Liver (tissue), 3 donors: ENCODE measurements at regions not wholly inside any gene's neighbourhood (a gene's known extent, or its start where the extent isn't known, plus 50 kb on each side); places are given as distances from the start of the nearest gene placed in this dataset.

Experiments used
- ATF3 ChIP-seq: IDR thresholded peaks from 2 replicates; pipeline ENCODE4 v1.6.1; 2016; ENCODE audit warnings: antibody characterized with exemption
- CTCF ChIP-seq: fragments of 150-350 bp; IDR thresholded peaks from 2 replicates; pipeline ENCODE4 v1.5.1; 2017; ENCODE audit warnings: improper control_type of control experiment, low read depth, low read length; ENCODE audit not compliant: missing input control
- FOXA1 ChIP-seq: IDR thresholded peaks from 2 replicates; pipeline ENCODE4 v1.6.1; 2016; ENCODE audit warnings: antibody characterized with exemption
- GABPA ChIP-seq, 2 donors: IDR thresholded peaks in 1 of 2; conservative IDR thresholded peaks in 1 of 2; 2 replicates each; pipeline ENCODE4 v1.6.1; 2016; ENCODE audit warnings: antibody characterized with exemption in 2 of 2, mild to moderate bottlenecking in 1 of 2, moderate library complexity in 1 of 2
- MAX ChIP-seq: IDR thresholded peaks from 2 replicates; pipeline ENCODE4 v1.6.1; 2016; ENCODE audit warnings: antibody characterized with exemption
- NR2F2 ChIP-seq: IDR thresholded peaks from 2 replicates; pipeline ENCODE4 v1.6.1; 2016; ENCODE audit warnings: antibody characterized with exemption
- RAD21 ChIP-seq, 2 donors: IDR thresholded peaks; 2 replicates each; pipeline ENCODE4 v1.6.1; 2016; ENCODE audit warnings: antibody characterized with exemption in 2 of 2, mild to moderate bottlenecking in 2 of 2
- REST ChIP-seq: IDR thresholded peaks from 2 replicates; pipeline ENCODE4 v1.6.1; 2016; ENCODE audit warnings: antibody characterized with exemption, mild to moderate bottlenecking
- TAF1 ChIP-seq: conservative IDR thresholded peaks from 2 replicates; pipeline ENCODE4 v1.6.1; 2016; ENCODE audit warnings: antibody characterized with exemption, mild to moderate bottlenecking
- YY1 ChIP-seq: IDR thresholded peaks from 2 replicates; pipeline ENCODE4 v1.6.1; 2016; ENCODE audit warnings: antibody characterized with exemption, mild to moderate bottlenecking
- ZBTB33 ChIP-seq: IDR thresholded peaks from 2 replicates; pipeline ENCODE4 v1.6.1; 2016; ENCODE audit warnings: antibody characterized with exemption
- donor health status: healthy.
- donor health status: healthy.

- TF ChIP-seq NR2F2 (no peak), TAF1 (no peak), CTCF (no peak), FOXA1 (no peak), REST (no peak), MAX (no peak), GABPA (IDR thresholded peaks at IDR 0.05 in 1 of 2, conservative IDR thresholded peaks at IDR 0.05 in 1 of 2) (no peak), YY1 (no peak), RAD21 (IDR thresholded peaks at IDR 0.05) (no peak), ZBTB33 (no peak), ATF3 (no peak)
Observed at GRCh38 chr3:117230924-117231323, 521.3 kb downstream of the TUSC7 start.
